Muscle of leg (tissue), 3 donors: ENCODE measurements at regions not wholly inside any gene's neighbourhood (a gene's known extent, or its start where the extent isn't known, plus 50 kb on each side); places are given as distances from the start of the nearest gene placed in this dataset.

ENCODE experiments used
- DNase-seq: peaks from one replicate; pipeline ENCODE4 v3.0.0; 2013
- H3K27ac ChIP-seq: one replicate; pipeline ENCODE4 v1.5.1; 2013; ENCODE audit warnings: mild to moderate bottlenecking, low read length, control low read depth
- H3K27me3 ChIP-seq: one replicate; pipeline ENCODE4 v1.6.1; 2013; ENCODE audit warnings: low read length; ENCODE audit not compliant: control insufficient read depth, insufficient read depth
- H3K36me3 ChIP-seq: one replicate; pipeline ENCODE4 v1.6.1; 2013; ENCODE audit warnings: low read length; ENCODE audit not compliant: control insufficient read depth, insufficient read depth
- H3K4me1 ChIP-seq: one replicate; pipeline ENCODE4 v1.6.1; 2013; ENCODE audit warnings: low read length; ENCODE audit not compliant: control insufficient read depth, insufficient read depth
- H3K4me3 ChIP-seq: one replicate; pipeline ENCODE4 v1.5.1; 2013; ENCODE audit warnings: low read length, control low read depth
- H3K9me3 ChIP-seq: replicated peaks from 2 replicates; pipeline ENCODE4 v1.6.1; 2013; ENCODE audit warnings: low read depth, low read length; ENCODE audit not compliant: control insufficient read depth
- WGBS: methylation state at CpG from one replicate; pipeline ENCODE4 v1.1.5; 2013; ENCODE audit warnings: missing lambda C conversion rate; ENCODE audit not compliant: insufficient coverage; 5-methylcytosine and 5-hydroxymethylcytosine counted together

DNA sequence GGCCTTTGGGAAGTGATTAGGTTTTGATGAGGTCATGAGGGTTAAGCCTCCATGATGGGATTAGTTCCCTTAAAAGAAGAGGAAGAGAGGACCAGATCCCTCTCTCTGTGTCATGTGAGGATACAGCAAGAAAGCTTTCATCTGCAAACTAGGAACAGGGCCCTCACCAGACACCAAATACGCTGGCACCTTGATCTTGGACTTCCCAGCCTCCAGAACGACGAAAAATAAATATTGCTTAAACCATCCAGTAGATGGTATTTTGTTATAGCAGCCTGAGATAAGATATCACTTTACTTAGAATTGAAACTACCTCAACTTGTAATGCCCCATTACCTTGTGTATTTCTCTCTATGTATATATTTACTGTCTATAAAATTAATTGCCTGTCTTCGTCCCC is 65.4 kb upstream of the NNAT start:
- H3K4me3 ChIP-seq = no peak overlapping the region
- WGBS = no CpG with 5 or more reads among the region's 4 CpGs
- H3K27me3 ChIP-seq = no peaks in the 10 kb centered on the region
- no peaks in the 10 kb centered on the region for H3K36me3 ChIP-seq
- H3K4me1 ChIP-seq = peaks cover 2% of the 10 kb centered on the region
- H3K9me3 ChIP-seq = peaks cover 22% of the 10 kb centered on the region
- no peak for DNase-seq
- H3K27ac ChIP-seq = no peak overlapping the region

DNA sequence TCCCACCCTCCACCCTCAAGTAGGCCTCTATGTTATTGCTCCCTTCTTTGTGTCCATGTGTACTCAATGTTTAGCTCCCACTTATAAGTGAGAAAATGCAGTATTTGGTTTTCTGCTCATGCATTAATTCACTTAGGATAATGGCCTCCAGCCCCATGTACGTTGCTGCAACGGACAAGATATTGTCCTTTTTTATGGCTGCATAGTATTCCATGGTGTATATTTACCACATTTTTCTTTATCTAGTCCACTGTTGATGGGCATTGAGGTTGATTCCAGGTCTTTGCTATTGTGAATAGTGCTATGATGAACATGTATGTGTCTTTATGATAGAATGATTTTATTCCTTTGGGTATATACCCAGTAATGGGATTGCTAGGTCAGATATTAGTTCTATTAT is 64.1 kb upstream of the NNAT start:
- no peak for DNase-seq
- WGBS = no CpG with 5 or more reads among the region's 2 CpGs
- H3K4me1 ChIP-seq = peaks cover 2% of the 10 kb centered on the region
- H3K9me3 ChIP-seq = peaks cover 22% of the 10 kb centered on the region
- H3K27me3 ChIP-seq = no peaks in the 10 kb centered on the region
- H3K27ac ChIP-seq = no peak overlapping the region
- no peak overlapping the region for H3K4me3 ChIP-seq
- no peaks in the 10 kb centered on the region for H3K36me3 ChIP-seq

DNA sequence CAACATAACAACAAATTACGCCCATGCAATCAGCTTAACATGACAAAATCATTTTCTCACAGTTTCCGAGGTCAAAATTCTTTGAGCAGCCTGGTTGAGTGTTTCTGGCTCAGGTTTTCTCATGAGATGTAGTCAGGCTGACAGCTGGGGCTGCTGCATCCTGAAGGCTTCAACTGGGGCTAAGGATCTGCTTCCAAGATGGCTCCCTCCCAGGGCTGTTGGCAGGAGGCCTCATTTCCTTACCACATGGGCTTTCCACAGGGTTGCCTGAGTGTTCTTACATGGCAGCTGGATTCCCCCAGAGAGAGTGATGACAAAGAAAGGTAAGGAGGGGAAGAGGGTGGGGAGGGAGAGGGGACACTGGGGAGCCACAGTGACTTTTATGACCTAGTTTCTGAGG is 63.1 kb upstream of the NNAT start:
- H3K36me3 ChIP-seq = no peaks in the 10 kb centered on the region
- peak; percentile 77 for DNase-seq
- H3K4me3 ChIP-seq = no peak overlapping the region
- WGBS = 17% methylated on average over 1 of the region's 2 CpGs
- no peaks in the 10 kb centered on the region for H3K27me3 ChIP-seq
- H3K27ac ChIP-seq = no peak overlapping the region
- peaks cover under 1% of the 10 kb centered on the region for H3K4me1 ChIP-seq
- H3K9me3 ChIP-seq = peaks cover 22% of the 10 kb centered on the region

DNA sequence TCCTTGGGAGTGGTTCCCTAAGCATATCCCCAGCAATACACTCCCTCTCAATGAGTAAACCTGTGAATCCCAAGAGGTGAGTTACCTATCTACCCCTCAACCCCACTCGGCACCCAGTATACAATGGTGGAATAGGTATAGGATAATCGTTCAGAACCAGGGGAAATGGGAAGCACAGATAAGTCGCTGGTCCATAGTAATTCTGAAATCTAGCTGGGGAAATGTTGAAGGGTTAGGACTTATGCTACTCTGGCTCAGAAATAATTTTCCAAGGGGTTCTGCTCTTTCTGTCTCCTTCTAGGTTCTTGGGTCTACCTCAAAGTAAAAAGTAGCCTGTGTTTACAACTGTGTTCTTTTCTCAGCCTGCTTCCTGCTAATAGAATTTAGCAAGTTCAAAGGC is 62.3 kb upstream of the NNAT start:
- Histone ChIP-seq H3K27me3 (no peaks in the 10 kb centered on the region), H3K27ac (no peak overlapping the region), H3K4me1 (peaks cover 2% of the 10 kb centered on the region), H3K4me3 (no peak overlapping the region), H3K36me3 (no peaks in the 10 kb centered on the region), H3K9me3 (peaks cover 22% of the 10 kb centered on the region)
- no CpG with 5 or more reads among the region's 3 CpGs for WGBS
- no peak for DNase-seq

DNA sequence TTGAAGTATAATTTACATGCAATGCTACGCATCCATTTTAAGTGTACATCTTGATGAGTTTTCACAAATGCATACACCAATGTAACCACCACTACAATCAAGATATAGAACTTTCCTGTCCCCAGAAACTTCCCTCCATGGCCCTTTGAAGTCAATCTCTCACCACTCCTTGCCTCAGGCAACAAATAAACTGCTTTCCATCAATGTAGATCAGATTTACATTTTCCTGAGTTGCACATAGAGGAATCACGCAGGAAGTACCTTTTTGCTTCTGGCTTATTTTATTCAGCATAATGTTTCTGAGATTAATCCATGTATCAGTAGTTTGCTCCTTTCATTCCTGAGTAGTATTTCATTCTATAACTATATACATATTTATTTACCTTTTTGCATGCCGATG is 59.6 kb upstream of the NNAT start:
- Histone ChIP-seq H3K27me3 (no peaks in the 10 kb centered on the region), H3K9me3 (peaks cover 11% of the 10 kb centered on the region), H3K27ac (no peak overlapping the region), H3K36me3 (no peaks in the 10 kb centered on the region), H3K4me1 (peaks cover 19% of the 10 kb centered on the region), H3K4me3 (no peak overlapping the region)
- no CpG with 5 or more reads among the region's 3 CpGs for WGBS
- DNase-seq = no peak

DNA sequence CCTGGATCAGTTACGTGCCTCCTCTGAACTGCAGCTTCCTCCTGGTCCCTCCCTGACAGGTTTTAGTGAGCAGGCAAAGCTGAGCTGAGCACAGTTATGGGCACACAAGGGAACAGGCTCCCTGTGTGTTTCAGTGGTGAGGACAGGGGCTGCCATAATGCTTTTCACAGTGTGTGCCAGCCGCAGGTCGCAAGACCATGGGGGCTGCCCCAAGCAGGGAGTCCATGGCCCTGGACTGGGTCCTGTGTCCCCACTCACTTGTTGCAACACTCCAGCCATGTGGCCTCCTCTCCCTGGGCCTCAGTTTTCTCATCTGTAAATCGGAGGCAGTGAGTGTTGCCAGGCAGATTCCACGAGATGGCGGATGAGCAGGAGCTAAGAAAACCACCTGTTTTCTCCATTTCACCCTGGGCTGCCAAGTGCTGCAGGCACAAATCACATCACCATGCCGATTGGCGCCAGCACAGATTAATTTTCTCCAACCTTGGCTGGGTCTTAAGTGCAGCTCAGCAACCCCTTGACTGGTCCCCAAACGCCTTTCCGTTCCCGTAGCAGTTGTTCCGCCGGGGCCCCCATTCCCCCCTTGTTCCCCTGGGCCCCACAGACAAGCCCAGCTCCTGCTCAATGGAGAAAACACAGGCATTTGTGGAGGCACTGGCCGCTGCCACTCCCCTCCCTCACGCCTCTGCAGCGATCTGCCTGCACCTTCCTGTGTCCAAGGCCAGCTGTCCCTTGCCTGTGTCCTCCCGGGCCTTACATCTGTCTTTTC is 57.1 kb upstream of the NNAT start:
- Histone ChIP-seq H3K27me3 (no peaks in the 10 kb centered on the region), H3K27ac (peak overlapping the region; percentile 35), H3K36me3 (no peaks in the 10 kb centered on the region), H3K4me3 (no peak overlapping the region), H3K9me3 (no peaks in the 10 kb centered on the region), H3K4me1 (peaks cover 19% of the 10 kb centered on the region)
- DNase-seq = peak; percentile 89
- WGBS = 21% methylated on average over 16 of the region's 17 CpGs

DNA sequence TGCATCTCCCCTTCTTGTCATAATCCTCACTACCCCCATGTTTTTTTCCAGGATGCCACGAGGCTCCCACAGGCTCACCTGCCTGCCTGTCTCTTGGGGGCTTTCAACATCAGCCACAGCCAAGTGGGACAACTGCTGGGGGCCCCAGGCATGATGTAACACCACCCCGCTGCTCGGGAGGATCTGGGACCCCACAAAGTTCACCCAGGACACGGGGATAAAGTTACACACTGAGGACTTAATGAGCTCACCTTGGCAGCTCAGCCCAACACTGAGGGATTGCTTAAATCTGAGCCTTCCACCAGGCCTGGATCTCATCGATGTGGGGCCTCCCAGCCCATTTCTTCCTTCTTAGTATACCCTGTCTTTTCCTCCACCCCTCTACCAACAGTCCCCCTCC is 56.4 kb upstream of the NNAT start:
- Histone ChIP-seq H3K4me3 (no peak overlapping the region), H3K27me3 (no peaks in the 10 kb centered on the region), H3K27ac (peak overlapping the region; percentile 35), H3K4me1 (peaks cover 19% of the 10 kb centered on the region), H3K36me3 (no peaks in the 10 kb centered on the region), H3K9me3 (no peaks in the 10 kb centered on the region)
- peak; percentile 29 for DNase-seq
- 24% methylated on average over 5 of the region's 5 CpGs for WGBS
